ENCODE measurements at regions not wholly inside any gene's neighbourhood (a gene's known extent, or its start where the extent isn't known, plus 50 kb on each side); places are given as distances from the start of the nearest gene placed in this dataset.

DNA sequence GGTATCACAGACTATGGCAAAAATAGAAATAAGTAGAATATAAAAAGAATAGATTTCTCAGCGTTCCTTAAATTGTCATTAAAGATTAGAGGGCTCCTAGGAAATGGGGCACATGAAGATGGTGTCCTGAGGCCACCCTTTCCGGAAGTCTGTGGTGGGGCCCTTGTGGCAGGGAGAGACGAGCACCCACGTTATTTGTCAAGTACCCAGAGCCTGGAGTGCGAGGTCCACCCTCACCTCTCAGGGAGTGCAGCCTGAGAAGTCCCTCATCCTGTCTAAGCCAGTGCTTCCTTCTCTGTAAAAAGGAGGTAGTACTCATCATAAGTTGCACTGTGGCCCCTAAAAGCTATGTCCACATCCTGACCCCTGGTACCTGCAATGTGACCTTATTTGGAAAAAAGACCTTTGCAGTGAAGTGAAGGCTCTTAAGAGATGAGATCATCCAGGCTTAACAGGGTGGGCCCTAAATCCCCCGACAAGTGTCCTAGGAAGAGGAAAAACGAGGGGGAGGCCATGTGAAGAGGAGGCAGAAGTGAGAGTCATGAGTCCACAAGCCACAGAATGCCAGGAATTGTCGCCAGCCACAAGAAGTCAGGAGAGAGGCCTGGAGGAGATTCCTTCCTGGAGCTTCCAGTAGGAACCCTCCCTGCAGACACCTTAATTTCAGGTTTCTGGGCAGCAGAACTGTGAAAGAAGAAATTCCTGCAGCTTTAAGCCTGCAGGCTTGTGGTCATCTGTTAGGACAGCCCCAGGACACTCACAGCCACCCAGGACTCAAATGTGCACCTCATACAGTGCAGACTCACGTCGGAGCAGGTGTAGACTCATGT is 76.8 kb upstream of the CCND1 start:
- POLR2A ChIA-PET, result no interaction called here
- ATAC-seq, result no peak
- no peak overlapping the region for H3K9ac ChIP-seq (ENCODE audit: insufficient read depth in 1 of 2, low read depth in 2 of 2, low read length in 2 of 2)
- H3K9me1 ChIP-seq (ENCODE audit: control insufficient read depth, insufficient read depth, low read length), result no peaks in the 10 kb centered on the region
- H3K4me3 ChIP-seq, result no peak overlapping the region
- no peak overlapping the region for H2AFZ ChIP-seq (ENCODE audit: low read depth, low read length)
- no peaks in the 10 kb centered on the region; the same call in 1 of the 2 replicates for H3K9me3 ChIP-seq (replicated peaks; ENCODE audit: control insufficient read depth, insufficient read depth, low read depth, low read length)
- no peaks in the 10 kb centered on the region for H3K36me3 ChIP-seq (ENCODE audit: control insufficient read depth, insufficient read depth, low read length)
- no peak overlapping the region for H3K4me2 ChIP-seq (ENCODE audit: insufficient read depth, low read length)
- BruUV-seq (replicated peaks), result no TSS peak
- intact Hi-C loops (cut with micrococcal nuclease), result no loop called here
- no peaks in the 10 kb centered on the region for H3K79me2 ChIP-seq (ENCODE audit: control insufficient read depth, insufficient read depth, low read length)
- in situ Hi-C loops (cut with MboI), result no loop called here
- CTCF ChIA-PET (ENCODE audit: low intra/inter-chr PET ratio), result no interaction called here
- H3K4me1 ChIP-seq (replicated peaks in 1 of 2; ENCODE audit: control insufficient read depth in 2 of 2, insufficient read depth in 2 of 2, low read length in 2 of 2), result no peaks in the 10 kb centered on the region
- no peaks in the 10 kb centered on the region for H4K20me1 ChIP-seq (replicated peaks; ENCODE audit: control insufficient read depth, insufficient read depth, low read length)
- 8% methylated on average over 10 of the region's 10 CpGs for WGBS (ENCODE audit: insufficient coverage, low coverage, missing lambda C conversion rate)
- H3K27me3 ChIP-seq (ENCODE audit: control insufficient read depth in 2 of 2, insufficient read depth in 2 of 2, low read length in 2 of 2), result peaks cover 0 to 28% of the 10 kb centered on the region in 2 experiments; a peak in 3 of 5 replicates
- H3K27ac ChIP-seq (ENCODE audit: extremely low read depth, low read depth, low read length), result no peak overlapping the region
- no peak for DNase-seq (ENCODE audit: extremely low read depth in 1 of 4, low spot score in 3 of 4)
- no peak for FAIRE-seq
- TF ChIP-seq, protein P1, sequence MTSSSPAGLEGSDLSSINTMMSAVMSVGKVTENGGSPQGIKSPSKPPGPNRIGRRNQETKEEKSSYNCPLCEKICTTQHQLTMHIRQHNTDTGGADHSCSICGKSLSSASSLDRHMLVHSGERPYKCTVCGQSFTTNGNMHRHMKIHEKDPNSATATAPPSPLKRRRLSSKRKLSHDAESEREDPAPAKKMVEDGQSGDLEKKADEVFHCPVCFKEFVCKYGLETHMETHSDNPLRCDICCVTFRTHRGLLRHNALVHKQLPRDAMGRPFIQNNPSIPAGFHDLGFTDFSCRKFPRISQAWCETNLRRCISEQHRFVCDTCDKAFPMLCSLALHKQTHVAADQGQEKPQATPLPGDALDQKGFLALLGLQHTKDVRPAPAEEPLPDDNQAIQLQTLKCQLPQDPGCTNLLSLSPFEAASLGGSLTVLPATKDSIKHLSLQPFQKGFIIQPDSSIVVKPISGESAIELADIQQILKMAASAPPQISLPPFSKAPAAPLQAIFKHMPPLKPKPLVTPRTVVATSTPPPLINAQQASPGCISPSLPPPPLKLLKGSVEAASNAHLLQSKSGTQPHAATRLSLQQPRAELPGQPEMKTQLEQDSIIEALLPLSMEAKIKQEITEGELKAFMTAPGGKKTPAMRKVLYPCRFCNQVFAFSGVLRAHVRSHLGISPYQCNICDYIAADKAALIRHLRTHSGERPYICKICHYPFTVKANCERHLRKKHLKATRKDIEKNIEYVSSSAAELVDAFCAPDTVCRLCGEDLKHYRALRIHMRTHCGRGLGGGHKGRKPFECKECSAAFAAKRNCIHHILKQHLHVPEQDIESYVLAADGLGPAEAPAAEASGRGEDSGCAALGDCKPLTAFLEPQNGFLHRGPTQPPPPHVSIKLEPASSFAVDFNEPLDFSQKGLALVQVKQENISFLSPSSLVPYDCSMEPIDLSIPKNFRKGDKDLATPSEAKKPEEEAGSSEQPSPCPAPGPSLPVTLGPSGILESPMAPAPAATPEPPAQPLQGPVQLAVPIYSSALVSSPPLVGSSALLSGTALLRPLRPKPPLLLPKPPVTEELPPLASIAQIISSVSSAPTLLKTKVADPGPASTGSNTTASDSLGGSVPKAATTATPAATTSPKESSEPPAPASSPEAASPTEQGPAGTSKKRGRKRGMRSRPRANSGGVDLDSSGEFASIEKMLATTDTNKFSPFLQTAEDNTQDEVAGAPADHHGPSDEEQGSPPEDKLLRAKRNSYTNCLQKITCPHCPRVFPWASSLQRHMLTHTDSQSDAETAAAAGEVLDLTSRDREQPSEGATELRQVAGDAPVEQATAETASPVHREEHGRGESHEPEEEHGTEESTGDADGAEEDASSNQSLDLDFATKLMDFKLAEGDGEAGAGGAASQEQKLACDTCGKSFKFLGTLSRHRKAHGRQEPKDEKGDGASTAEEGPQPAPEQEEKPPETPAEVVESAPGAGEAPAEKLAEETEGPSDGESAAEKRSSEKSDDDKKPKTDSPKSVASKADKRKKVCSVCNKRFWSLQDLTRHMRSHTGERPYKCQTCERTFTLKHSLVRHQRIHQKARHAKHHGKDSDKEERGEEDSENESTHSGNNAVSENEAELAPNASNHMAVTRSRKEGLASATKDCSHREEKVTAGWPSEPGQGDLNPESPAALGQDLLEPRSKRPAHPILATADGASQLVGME (CRISPR knock-in tag; IDR thresholded peaks at IDR 0.05), result no peak
- TF ChIP-seq, protein P2, sequence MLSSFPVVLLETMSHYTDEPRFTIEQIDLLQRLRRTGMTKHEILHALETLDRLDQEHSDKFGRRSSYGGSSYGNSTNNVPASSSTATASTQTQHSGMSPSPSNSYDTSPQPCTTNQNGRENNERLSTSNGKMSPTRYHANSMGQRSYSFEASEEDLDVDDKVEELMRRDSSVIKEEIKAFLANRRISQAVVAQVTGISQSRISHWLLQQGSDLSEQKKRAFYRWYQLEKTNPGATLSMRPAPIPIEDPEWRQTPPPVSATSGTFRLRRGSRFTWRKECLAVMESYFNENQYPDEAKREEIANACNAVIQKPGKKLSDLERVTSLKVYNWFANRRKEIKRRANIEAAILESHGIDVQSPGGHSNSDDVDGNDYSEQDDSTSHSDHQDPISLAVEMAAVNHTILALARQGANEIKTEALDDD (IDR thresholded peaks at IDR 0.05), result no peak
- no peak for TF ChIP-seq SPI1 (IDR thresholded peaks at IDR 0.05; ENCODE audit: borderline replicate concordance, low read depth, low read length)
- TF ChIP-seq, protein P3, sequence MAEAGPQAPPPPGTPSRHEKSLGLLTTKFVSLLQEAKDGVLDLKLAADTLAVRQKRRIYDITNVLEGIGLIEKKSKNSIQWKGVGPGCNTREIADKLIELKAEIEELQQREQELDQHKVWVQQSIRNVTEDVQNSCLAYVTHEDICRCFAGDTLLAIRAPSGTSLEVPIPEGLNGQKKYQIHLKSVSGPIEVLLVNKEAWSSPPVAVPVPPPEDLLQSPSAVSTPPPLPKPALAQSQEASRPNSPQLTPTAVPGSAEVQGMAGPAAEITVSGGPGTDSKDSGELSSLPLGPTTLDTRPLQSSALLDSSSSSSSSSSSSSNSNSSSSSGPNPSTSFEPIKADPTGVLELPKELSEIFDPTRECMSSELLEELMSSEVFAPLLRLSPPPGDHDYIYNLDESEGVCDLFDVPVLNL (CRISPR knock-in tag; IDR thresholded peaks at IDR 0.05; ENCODE audit: low read depth), result no peak
- TF ChIP-seq ILK (tag; IDR thresholded peaks at IDR 0.05; ENCODE audit: borderline replicate concordance, low read depth), result no peak
- TF ChIP-seq SRSF1 (IDR thresholded peaks at IDR 0.05; ENCODE audit: low read depth, low read length), result no peak
- TF ChIP-seq, protein P4, sequence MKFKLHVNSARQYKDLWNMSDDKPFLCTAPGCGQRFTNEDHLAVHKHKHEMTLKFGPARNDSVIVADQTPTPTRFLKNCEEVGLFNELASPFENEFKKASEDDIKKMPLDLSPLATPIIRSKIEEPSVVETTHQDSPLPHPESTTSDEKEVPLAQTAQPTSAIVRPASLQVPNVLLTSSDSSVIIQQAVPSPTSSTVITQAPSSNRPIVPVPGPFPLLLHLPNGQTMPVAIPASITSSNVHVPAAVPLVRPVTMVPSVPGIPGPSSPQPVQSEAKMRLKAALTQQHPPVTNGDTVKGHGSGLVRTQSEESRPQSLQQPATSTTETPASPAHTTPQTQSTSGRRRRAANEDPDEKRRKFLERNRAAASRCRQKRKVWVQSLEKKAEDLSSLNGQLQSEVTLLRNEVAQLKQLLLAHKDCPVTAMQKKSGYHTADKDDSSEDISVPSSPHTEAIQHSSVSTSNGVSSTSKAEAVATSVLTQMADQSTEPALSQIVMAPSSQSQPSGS (CRISPR knock-in tag; IDR thresholded peaks at IDR 0.05), result no peak
